Endodermal cell (in vitro differentiated cells): ENCODE measurements at regions not wholly inside any gene's neighbourhood (a gene's known extent, or its start where the extent isn't known, plus 50 kb on each side); places are given as distances from the start of the nearest gene placed in this dataset.

Source experiments
- DNase-seq: peaks from one replicate; pipeline ENCODE4 v3.0.0-alpha.2; 2017
- H3K27ac ChIP-seq: 2 replicates; pipeline ENCODE4 v1.5.1; 2013; ENCODE audit warnings: mild to moderate bottlenecking, low read depth, low read length, moderate library complexity
- H3K27me3 ChIP-seq: 2 replicates; pipeline ENCODE4 v1.6.1; 2013; ENCODE audit warnings: mild to moderate bottlenecking, low read length, moderate library complexity; ENCODE audit not compliant: insufficient read depth, control insufficient read depth, poor library complexity, severe bottlenecking
- H3K36me3 ChIP-seq: 2 replicates; pipeline ENCODE4 v1.7.0; 2013; ENCODE audit warnings: mild to moderate bottlenecking, low read length, moderate library complexity; ENCODE audit not compliant: control insufficient read depth, insufficient read depth
- H3K4me1 ChIP-seq: one replicate; pipeline ENCODE4 v1.7.0; 2013; ENCODE audit warnings: low read length; ENCODE audit not compliant: control insufficient read depth, insufficient read depth
- H3K4me3 ChIP-seq: 2 replicates; pipeline ENCODE4 v1.5.1; 2013; ENCODE audit warnings: mild to moderate bottlenecking, low read length, moderate library complexity
- H3K9ac ChIP-seq: 2 replicates; pipeline ENCODE4 v1.6.1; 2013; ENCODE audit warnings: mild to moderate bottlenecking, low read length, moderate library complexity; ENCODE audit not compliant: poor library complexity, severe bottlenecking; ENCODE audit errors: extremely low read depth
- H3K9me3 ChIP-seq: 2 replicates; pipeline ENCODE4 v1.6.1; 2013; ENCODE audit warnings: mild to moderate bottlenecking, low read length, moderate library complexity; ENCODE audit not compliant: control insufficient read depth
- H3K27ac Mint-ChIP-seq: 2 replicates; pipeline ENCODE4 v1.8.0; 2020; ENCODE audit warnings: mixed read lengths
- H3K27me3 Mint-ChIP-seq: 2 replicates; pipeline ENCODE4 v1.8.0; 2021; ENCODE audit warnings: mild to moderate bottlenecking, mixed read lengths; ENCODE audit not compliant: insufficient read depth
- H3K36me3 Mint-ChIP-seq: 2 replicates; pipeline ENCODE4 v1.8.0; 2020; ENCODE audit warnings: low read depth, mixed read lengths
- H3K4me1 Mint-ChIP-seq: 2 replicates; pipeline ENCODE4 v1.8.0; 2020; ENCODE audit warnings: mixed read lengths
- H3K4me3 Mint-ChIP-seq: 2 replicates; pipeline ENCODE4 v1.8.0; 2020; ENCODE audit warnings: mild to moderate bottlenecking, moderate library complexity, mixed read lengths
- H3K9me3 Mint-ChIP-seq: 2 replicates; pipeline ENCODE4 v1.8.0; 2020; ENCODE audit warnings: mild to moderate bottlenecking, mixed read lengths
- WGBS, 2 experiments: methylation state at CpG; one replicate each; pipeline versions ENCODE4 v1.1.5 to v1.1.7; 2013; ENCODE audit warnings: missing lambda C conversion rate in 2 of 2, mixed read lengths in 1 of 2; ENCODE audit not compliant: insufficient coverage in 1 of 2, insufficient read length in 1 of 2; 5-methylcytosine and 5-hydroxymethylcytosine counted together
- TF ChIP-seq, protein P1 (sequence below): fragments of 200-600 bp; sonication (generic); conservative IDR thresholded peaks from 2 replicates; pipeline ENCODE4 v1.5.0; 2021; ENCODE audit warnings: antibody characterized with exemption, mild to moderate bottlenecking

DNA sequence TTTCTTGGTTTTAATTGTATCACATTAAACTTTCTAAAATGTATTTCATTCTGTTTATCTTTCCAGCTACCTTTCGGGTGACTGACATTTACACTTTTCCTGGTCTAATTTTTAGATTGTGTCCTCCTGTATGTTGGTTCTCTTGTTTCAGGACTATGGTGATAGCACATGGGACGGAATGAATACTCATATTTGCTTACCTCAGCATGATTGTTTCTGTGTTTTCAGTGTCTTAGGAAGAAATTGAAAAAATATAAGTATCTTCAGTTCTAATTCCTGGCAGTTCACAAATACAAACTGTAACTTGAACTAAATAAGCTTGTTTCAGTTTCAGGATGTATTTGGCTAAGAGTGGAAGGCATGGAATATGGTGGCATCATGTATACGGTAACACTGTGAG, 80.1 kb upstream of the ROBO1 start:
- H3K4me3 Mint-ChIP-seq = no peak overlapping the region
- Histone ChIP-seq H3K4me1 (no peaks in the 10 kb centered on the region), H3K27me3 (no peaks in the 10 kb centered on the region), H3K36me3 (no peaks in the 10 kb centered on the region), H3K9ac (no peak overlapping the region), H3K4me3 (no peak overlapping the region), H3K9me3 (no peaks in the 10 kb centered on the region), H3K27ac (no peak overlapping the region)
- no peaks in the 10 kb centered on the region for H3K4me1 Mint-ChIP-seq
- H3K27ac Mint-ChIP-seq = no peak overlapping the region
- H3K27me3 Mint-ChIP-seq = no peaks in the 10 kb centered on the region
- no peaks in the 10 kb centered on the region for H3K9me3 Mint-ChIP-seq
- WGBS, 2 experiments = 60% methylated on average over 3 of the region's 3 CpGs; no CpG with 5 or more reads in 1 of the 2 experiments
- no peaks in the 10 kb centered on the region for H3K36me3 Mint-ChIP-seq
- TF ChIP-seq, protein P1, sequence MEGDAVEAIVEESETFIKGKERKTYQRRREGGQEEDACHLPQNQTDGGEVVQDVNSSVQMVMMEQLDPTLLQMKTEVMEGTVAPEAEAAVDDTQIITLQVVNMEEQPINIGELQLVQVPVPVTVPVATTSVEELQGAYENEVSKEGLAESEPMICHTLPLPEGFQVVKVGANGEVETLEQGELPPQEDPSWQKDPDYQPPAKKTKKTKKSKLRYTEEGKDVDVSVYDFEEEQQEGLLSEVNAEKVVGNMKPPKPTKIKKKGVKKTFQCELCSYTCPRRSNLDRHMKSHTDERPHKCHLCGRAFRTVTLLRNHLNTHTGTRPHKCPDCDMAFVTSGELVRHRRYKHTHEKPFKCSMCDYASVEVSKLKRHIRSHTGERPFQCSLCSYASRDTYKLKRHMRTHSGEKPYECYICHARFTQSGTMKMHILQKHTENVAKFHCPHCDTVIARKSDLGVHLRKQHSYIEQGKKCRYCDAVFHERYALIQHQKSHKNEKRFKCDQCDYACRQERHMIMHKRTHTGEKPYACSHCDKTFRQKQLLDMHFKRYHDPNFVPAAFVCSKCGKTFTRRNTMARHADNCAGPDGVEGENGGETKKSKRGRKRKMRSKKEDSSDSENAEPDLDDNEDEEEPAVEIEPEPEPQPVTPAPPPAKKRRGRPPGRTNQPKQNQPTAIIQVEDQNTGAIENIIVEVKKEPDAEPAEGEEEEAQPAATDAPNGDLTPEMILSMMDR = no peak
- DNase-seq = no peak

DNA sequence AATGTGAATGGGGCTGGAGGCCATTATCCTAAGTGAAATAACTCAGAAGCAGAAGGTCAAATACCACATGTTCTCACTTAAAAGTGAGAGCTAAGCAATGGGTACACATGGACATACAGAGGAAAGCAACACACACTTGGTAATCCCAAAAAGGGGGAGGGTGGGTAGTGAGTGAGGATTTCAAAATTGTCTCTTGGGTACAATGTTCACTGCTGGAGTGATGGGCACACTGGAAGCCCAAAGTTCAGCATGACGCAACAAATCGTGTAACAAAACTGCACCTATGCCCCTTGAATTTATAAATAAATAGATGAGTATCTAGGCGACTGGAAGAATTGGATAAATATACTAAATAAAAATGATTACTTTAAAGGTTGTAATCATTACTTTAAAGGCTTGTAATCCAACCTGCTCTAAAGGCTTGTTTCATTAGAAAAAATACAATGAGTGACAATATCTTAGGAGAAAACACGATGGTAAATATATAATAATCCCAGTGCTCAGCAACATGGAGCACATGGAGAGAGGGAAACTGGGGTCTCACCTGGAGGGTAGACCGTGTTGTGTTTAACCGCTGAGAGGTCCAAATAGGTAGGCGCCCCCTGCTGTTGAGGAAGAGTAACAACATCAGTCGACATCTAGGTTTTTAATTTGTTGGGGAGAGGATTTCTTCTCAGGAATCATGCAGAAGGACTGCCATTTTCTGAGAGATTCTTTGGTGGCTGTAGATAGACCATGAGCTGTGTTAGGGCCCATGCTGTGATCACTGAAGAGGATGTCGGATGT, 78.5 kb upstream of the ROBO1 start:
- Histone ChIP-seq H3K9me3 (no peaks in the 10 kb centered on the region), H3K27ac (no peak overlapping the region), H3K4me1 (no peaks in the 10 kb centered on the region), H3K36me3 (no peaks in the 10 kb centered on the region), H3K9ac (no peak overlapping the region), H3K27me3 (no peaks in the 10 kb centered on the region), H3K4me3 (no peak overlapping the region)
- no peaks in the 10 kb centered on the region for H3K36me3 Mint-ChIP-seq
- DNase-seq = peak; percentile 71
- 57 to 66% methylated on average over 3 to 8 of the region's 9 CpGs for WGBS, 2 experiments
- no peak overlapping the region for H3K27ac Mint-ChIP-seq
- TF ChIP-seq, protein P1 = peak; percentile 86
- no peaks in the 10 kb centered on the region for H3K9me3 Mint-ChIP-seq
- H3K4me3 Mint-ChIP-seq = no peak overlapping the region
- no peaks in the 10 kb centered on the region for H3K4me1 Mint-ChIP-seq
- H3K27me3 Mint-ChIP-seq = no peaks in the 10 kb centered on the region

DNA sequence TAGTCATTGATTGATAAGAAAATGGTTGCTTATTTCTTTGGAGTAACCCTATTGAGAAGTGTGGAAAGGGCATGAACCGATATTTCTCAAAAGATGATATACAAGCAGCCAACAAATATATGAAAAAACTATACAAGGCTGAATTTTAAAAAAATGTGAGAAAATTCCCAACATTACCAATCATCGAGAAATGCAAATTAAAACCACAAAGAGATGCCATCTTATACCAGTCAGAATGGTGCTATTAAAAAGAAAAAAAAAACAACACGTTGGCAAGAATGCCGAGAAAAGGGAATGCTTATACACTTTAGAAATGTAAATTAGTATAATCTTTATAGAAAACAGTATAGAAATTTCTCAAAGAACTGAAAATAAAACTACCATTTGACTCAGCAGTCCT, 77.7 kb upstream of the ROBO1 start:
- DNase-seq = no peak
- Histone ChIP-seq H3K4me1 (no peaks in the 10 kb centered on the region), H3K27ac (no peak overlapping the region), H3K36me3 (no peaks in the 10 kb centered on the region), H3K9ac (no peak overlapping the region), H3K9me3 (no peaks in the 10 kb centered on the region), H3K4me3 (no peak overlapping the region), H3K27me3 (no peaks in the 10 kb centered on the region)
- Mint-ChIP-seq H3K4me3 (no peak overlapping the region), H3K4me1 (no peaks in the 10 kb centered on the region), H3K9me3 (no peaks in the 10 kb centered on the region), H3K36me3 (no peaks in the 10 kb centered on the region), H3K27me3 (no peaks in the 10 kb centered on the region), H3K27ac (no peak overlapping the region)
- TF ChIP-seq, protein P1 = no peak
- WGBS, 2 experiments = 90% methylated on average over 2 of the region's 4 CpGs; no CpG with 5 or more reads in 1 of the 2 experiments
